Gastroesophageal sphincter (tissue), 3 donors: ENCODE measurements at regions not wholly inside any gene's neighbourhood (a gene's known extent, or its start where the extent isn't known, plus 50 kb on each side); places are given as distances from the start of the nearest gene placed in this dataset.

Source experiments
- EP300 ChIP-seq: sonication (generic); formaldehyde crosslinking; IDR thresholded peaks from one replicate; pipeline ENCODE4 v1.6.1; 2017; ENCODE audit warnings: antibody characterized with exemption, mild to moderate bottlenecking
- POLR2A ChIP-seq, 2 donors: fragments of 450-650 bp; IDR thresholded peaks; one replicate each; pipeline ENCODE4 v1.6.1; 2017; ENCODE audit warnings: antibody characterized with exemption in 2 of 2, mild to moderate bottlenecking in 2 of 2, moderate library complexity in 1 of 2
- POLR2AphosphoS5 ChIP-seq: sonication (generic); formaldehyde crosslinking; IDR thresholded peaks from one replicate; pipeline ENCODE4 v1.6.1; 2017; ENCODE audit warnings: antibody characterized with exemption
- TF ChIP-seq, protein P1 (sequence below), 4 experiments: fragments of 200-600 bp in 2 of 4; fragments of 450-650 bp in 2 of 4; sonication (generic) in 1 of 4; IDR thresholded peaks; one replicate each; pipeline ENCODE4 v1.5.1; 2017 to 2019; ENCODE audit warnings: antibody characterized with exemption in 4 of 4, mild to moderate bottlenecking in 2 of 4, moderate library complexity in 2 of 4

GRCh38 chr1:201774983-201775344 is 54.0 kb upstream of the IPO9 start:
- no peak for TF ChIP-seq POLR2A (IDR thresholded peaks at IDR 0.05)
- TF ChIP-seq, protein P1, sequence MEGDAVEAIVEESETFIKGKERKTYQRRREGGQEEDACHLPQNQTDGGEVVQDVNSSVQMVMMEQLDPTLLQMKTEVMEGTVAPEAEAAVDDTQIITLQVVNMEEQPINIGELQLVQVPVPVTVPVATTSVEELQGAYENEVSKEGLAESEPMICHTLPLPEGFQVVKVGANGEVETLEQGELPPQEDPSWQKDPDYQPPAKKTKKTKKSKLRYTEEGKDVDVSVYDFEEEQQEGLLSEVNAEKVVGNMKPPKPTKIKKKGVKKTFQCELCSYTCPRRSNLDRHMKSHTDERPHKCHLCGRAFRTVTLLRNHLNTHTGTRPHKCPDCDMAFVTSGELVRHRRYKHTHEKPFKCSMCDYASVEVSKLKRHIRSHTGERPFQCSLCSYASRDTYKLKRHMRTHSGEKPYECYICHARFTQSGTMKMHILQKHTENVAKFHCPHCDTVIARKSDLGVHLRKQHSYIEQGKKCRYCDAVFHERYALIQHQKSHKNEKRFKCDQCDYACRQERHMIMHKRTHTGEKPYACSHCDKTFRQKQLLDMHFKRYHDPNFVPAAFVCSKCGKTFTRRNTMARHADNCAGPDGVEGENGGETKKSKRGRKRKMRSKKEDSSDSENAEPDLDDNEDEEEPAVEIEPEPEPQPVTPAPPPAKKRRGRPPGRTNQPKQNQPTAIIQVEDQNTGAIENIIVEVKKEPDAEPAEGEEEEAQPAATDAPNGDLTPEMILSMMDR (IDR thresholded peaks at IDR 0.05), result no peak
- no peak for TF ChIP-seq EP300
- TF ChIP-seq POLR2AphosphoS5, result no peak
